ENCODE measurements at regions not wholly inside any gene's neighbourhood (a gene's known extent, or its start where the extent isn't known, plus 50 kb on each side); places are given as distances from the start of the nearest gene placed in this dataset.

DNA sequence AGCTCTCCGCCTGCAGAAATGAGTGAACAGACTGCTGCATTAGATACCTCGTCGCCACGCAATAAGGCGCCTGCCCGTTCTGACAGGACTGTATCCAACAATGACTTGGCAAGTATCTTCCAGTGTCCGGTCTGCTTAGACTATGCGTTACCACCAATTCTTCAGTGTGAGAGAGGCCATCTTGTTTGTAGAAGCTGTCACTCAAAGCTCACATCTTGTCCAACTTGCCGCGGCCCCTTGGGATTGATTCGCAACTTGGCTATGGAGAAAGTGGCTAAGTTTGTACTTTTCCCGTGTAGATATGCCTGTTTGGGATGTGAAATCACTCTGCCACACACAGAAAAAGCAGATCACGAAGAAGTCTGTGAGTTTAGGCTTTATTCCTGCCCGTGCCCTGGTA, 172.0 kb upstream of the MAGEB16 start:
- TF ChIP-seq, protein P1, sequence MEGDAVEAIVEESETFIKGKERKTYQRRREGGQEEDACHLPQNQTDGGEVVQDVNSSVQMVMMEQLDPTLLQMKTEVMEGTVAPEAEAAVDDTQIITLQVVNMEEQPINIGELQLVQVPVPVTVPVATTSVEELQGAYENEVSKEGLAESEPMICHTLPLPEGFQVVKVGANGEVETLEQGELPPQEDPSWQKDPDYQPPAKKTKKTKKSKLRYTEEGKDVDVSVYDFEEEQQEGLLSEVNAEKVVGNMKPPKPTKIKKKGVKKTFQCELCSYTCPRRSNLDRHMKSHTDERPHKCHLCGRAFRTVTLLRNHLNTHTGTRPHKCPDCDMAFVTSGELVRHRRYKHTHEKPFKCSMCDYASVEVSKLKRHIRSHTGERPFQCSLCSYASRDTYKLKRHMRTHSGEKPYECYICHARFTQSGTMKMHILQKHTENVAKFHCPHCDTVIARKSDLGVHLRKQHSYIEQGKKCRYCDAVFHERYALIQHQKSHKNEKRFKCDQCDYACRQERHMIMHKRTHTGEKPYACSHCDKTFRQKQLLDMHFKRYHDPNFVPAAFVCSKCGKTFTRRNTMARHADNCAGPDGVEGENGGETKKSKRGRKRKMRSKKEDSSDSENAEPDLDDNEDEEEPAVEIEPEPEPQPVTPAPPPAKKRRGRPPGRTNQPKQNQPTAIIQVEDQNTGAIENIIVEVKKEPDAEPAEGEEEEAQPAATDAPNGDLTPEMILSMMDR (conservative IDR thresholded peaks at IDR 0.05), result no peak
- no peak for TF ChIP-seq ZFX (IDR thresholded peaks at IDR 0.05)

Data from C4-2B (cell line).